Activated effector memory CD4-positive, alpha-beta T cell treated with anti-CD3 and anti-CD28 coated beads, Interleukin-2, amount 50 U/mL, for 16 hours (primary cell): ENCODE measurements at regions not wholly inside any gene's neighbourhood (a gene's known extent, or its start where the extent isn't known, plus 50 kb on each side); places are given as distances from the start of the nearest gene placed in this dataset.

ENCODE experiments used
- DNase-seq: peaks from one replicate; pipeline ENCODE4 v3.0.0-alpha.2; 2020

- DNase-seq = peak; percentile 82
These were observed 267.4 kb upstream of the HMGA2 start for GRCh38 chr12:65556676-65557437.

- DNase-seq = no peak
These were observed 266.7 kb upstream of the HMGA2 start for GRCh38 chr12:65557438-65558181.

GRCh38 chr12:65560286-65560685, 264.0 kb upstream of the HMGA2 start:
- no peak for DNase-seq

GRCh38 chr12:65561798-65562382, 262.4 kb upstream of the HMGA2 start:
- no peak for DNase-seq

- no peak for DNase-seq
These were observed 258.4 kb upstream of the HMGA2 start for GRCh38 chr12:65565601-65566560.

GRCh38 chr12:65566751-65567150, 257.5 kb upstream of the HMGA2 start:
- DNase-seq = no peak

- no peak for DNase-seq
These were observed 256.5 kb upstream of the HMGA2 start for GRCh38 chr12:65567820-65568219.

- DNase-seq = no peak
These were observed 255.8 kb upstream of the HMGA2 start for GRCh38 chr12:65568517-65568916.

- DNase-seq = no peak
These were observed 253.7 kb upstream of the HMGA2 start for GRCh38 chr12:65570451-65571130.

GRCh38 chr12:65574867-65575266, 249.4 kb upstream of the HMGA2 start:
- DNase-seq = no peak

GRCh38 chr12:65584016-65584415, 240.3 kb upstream of the HMGA2 start:
- no peak for DNase-seq

- DNase-seq = no peak
These were observed 238.4 kb upstream of the HMGA2 start for GRCh38 chr12:65585648-65586602.

- no peak for DNase-seq
These were observed 237.5 kb upstream of the HMGA2 start for GRCh38 chr12:65586796-65587195.

- no peak for DNase-seq
These were observed 234.0 kb upstream of the HMGA2 start for GRCh38 chr12:65590318-65590717.

- DNase-seq = no peak
These were observed 231.9 kb upstream of the HMGA2 start for GRCh38 chr12:65592416-65592815.

- no peak for DNase-seq
These were observed 231.0 kb upstream of the HMGA2 start for GRCh38 chr12:65593239-65593701.

- DNase-seq = no peak
These were observed 229.9 kb upstream of the HMGA2 start for GRCh38 chr12:65594409-65594808.

- no peak for DNase-seq
These were observed 229.2 kb upstream of the HMGA2 start for GRCh38 chr12:65595016-65595560.

GRCh38 chr12:65596514-65597091, 227.7 kb upstream of the HMGA2 start:
- DNase-seq = no peak

GRCh38 chr12:65597527-65597926, 226.8 kb upstream of the HMGA2 start:
- DNase-seq = no peak
